H1 (cell line): ENCODE measurements at regions not wholly inside any gene's neighbourhood (a gene's known extent, or its start where the extent isn't known, plus 50 kb on each side); places are given as distances from the start of the nearest gene placed in this dataset.

Source experiments
- ASH2L ChIP-seq: fragments of 200-600, 300-600 bp; sonication (generic); IDR thresholded peaks from one replicate; pipeline ENCODE4 v1.7.1; 2017; ENCODE audit warnings: low read length
- SAP30 ChIP-seq: fragments of 300-600 bp; sonication (generic); IDR thresholded peaks from 2 replicates; pipeline ENCODE4 v1.7.1; 2012; ENCODE audit warnings: low read length, moderate library complexity, mild to moderate bottlenecking, inconsistent platforms; ENCODE audit not compliant: insufficient read depth, insufficient replicate concordance
- SP4 ChIP-seq: IDR thresholded peaks from 2 replicates; pipeline ENCODE4 v1.6.1; 2012; ENCODE audit warnings: low read length, inconsistent platforms

DNA sequence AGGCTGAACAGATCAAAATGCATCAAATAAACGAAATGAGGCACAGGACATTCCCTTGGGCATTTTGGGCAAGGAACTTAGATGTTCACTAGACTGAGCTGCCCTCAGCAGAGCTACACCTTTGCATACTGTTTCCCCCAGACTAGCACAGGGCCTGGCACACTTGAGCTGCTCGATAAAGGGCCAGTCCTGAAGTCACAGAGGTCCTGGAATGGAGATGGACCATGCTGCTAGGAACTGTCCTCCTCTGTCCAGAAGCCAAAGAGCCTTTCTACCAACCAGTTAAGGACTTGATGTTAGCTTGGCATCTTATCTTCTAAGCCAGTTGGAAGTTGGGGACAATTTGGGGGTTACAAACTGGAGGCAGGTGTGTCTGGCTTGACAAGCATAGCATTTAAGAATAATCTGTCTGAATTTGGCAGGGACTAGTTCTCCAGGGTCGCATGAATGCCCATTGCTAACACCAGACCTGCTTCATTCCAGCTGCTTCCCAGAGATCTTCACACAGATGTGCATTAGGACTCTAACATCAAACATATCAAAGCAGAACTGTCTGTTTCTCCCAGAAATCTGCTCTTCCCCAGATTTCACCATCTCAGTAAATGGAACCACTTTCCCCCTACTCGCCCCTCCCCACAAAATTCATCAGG is 152.2 kb upstream of the PDE1C start (continued):
- TF ChIP-seq SAP30 (no peak), ASH2L (no peak), SP4 (no peak)
